Calu3 (cell line): ENCODE measurements at regions not wholly inside any gene's neighbourhood (a gene's known extent, or its start where the extent isn't known, plus 50 kb on each side); places are given as distances from the start of the nearest gene placed in this dataset.

Experiments used
- BruUV-seq: library from RNA; stranded (reverse); fragments of 400-500 nt; replicated peaks from 2 replicates; lab custom pipeline; 2021; lab: Mats Ljungman, UMichigan
- CTCF ChIA-PET: fragments of 300-600 bp; sonication (Branson Sonifier 250); formaldehyde crosslinking; loops from one replicate; lab custom pipeline; 2022; ENCODE audit warnings: antibody characterized with exemption; lab: Charles Lee
- DNase-seq: peaks from one replicate; pipeline ENCODE4 v3.0.0; 2022
- H3K27ac Mint-ChIP-seq: one replicate; pipeline ENCODE4 v1.8.0; 2022; ENCODE audit warnings: mixed read lengths; ENCODE audit not compliant: unreplicated experiment
- H3K27me3 Mint-ChIP-seq: one replicate; pipeline ENCODE4 v1.8.0; 2022; ENCODE audit warnings: mixed read lengths; ENCODE audit not compliant: unreplicated experiment
- H3K36me3 Mint-ChIP-seq: one replicate; pipeline ENCODE4 v1.8.0; 2022; ENCODE audit warnings: mild to moderate bottlenecking, moderate library complexity, mixed read lengths; ENCODE audit not compliant: insufficient read depth, unreplicated experiment
- H3K4me1 Mint-ChIP-seq: one replicate; pipeline ENCODE4 v1.8.0; 2022; ENCODE audit warnings: mild to moderate bottlenecking, low read depth, mixed read lengths; ENCODE audit not compliant: unreplicated experiment
- H3K4me3 Mint-ChIP-seq: one replicate; pipeline ENCODE4 v1.8.0; 2022; ENCODE audit warnings: mild to moderate bottlenecking, low read depth, moderate library complexity, mixed read lengths; ENCODE audit not compliant: unreplicated experiment
- H3K9me3 Mint-ChIP-seq: one replicate; pipeline ENCODE4 v1.8.0; 2022; ENCODE audit warnings: low read depth, mixed read lengths; ENCODE audit not compliant: unreplicated experiment
- intact Hi-C: fragments of 100-400 bp; cut with micrococcal nuclease; formaldehyde crosslinking; loops from one replicate; pipeline ENCODE4 v1.10.0; 2022; ENCODE audit not compliant: unreplicated experiment
- TF ChIP-seq, protein P1 (sequence below): fragments of 200-600 bp; IDR thresholded peaks from one replicate; pipeline ENCODE4 v1.8.0; 2022; ENCODE audit warnings: antibody characterized with exemption; ENCODE audit not compliant: unreplicated experiment

DNA sequence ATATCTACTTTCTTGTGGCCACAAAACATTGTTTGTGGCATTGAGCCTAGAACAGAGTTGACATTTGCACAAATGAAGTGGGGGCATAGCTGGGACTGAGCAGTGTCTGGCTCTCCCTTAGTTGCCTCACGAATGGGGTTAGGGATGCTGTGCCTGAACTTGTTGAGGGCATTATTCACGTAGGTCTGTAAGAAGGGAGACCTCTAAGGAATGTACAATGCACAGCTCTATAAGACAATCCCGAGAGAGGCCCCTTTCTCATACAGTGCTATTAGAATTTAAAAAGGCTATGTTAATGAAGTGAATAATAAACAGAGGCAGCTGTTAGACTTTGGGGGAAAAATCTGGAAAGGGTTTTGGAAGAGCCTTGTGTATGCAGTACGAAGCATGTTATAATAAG is 118.4 kb upstream of the DEPDC1 start:
- DNase-seq: no peak
- Mint-ChIP-seq H3K4me1 (no peaks in the 10 kb centered on the region), H3K27ac (no peak overlapping the region), H3K36me3 (no peaks in the 10 kb centered on the region), H3K4me3 (no peak overlapping the region), H3K27me3 (no peaks in the 10 kb centered on the region), H3K9me3 (peaks cover 11% of the 10 kb centered on the region)
- CTCF ChIA-PET: no interaction called here
- intact Hi-C loops: no loop called here
- no TSS peak for BruUV-seq
- TF ChIP-seq, protein P1, sequence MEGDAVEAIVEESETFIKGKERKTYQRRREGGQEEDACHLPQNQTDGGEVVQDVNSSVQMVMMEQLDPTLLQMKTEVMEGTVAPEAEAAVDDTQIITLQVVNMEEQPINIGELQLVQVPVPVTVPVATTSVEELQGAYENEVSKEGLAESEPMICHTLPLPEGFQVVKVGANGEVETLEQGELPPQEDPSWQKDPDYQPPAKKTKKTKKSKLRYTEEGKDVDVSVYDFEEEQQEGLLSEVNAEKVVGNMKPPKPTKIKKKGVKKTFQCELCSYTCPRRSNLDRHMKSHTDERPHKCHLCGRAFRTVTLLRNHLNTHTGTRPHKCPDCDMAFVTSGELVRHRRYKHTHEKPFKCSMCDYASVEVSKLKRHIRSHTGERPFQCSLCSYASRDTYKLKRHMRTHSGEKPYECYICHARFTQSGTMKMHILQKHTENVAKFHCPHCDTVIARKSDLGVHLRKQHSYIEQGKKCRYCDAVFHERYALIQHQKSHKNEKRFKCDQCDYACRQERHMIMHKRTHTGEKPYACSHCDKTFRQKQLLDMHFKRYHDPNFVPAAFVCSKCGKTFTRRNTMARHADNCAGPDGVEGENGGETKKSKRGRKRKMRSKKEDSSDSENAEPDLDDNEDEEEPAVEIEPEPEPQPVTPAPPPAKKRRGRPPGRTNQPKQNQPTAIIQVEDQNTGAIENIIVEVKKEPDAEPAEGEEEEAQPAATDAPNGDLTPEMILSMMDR: no peak

DNA sequence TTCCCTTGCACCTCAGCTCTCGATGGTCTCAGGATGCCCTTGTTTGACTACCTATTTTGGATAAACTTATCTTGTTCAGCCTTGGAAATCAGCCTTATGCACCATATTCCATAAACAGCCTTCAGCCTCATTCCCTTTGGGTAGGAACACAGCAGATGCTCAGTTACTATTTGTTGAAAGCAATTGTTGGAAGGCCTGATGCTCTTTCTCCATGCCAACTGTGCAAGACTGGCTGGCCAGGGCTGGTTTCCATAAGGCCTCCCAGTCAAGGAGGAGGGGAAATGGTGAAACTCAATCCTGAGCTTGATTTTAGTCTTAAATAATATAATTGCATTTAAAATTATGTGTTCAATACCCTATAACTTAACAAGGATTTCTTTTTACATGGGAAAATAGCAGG is 121.1 kb upstream of the DEPDC1 start:
- no peaks in the 10 kb centered on the region for H3K4me1 Mint-ChIP-seq
- intact Hi-C loops: no loop called here
- no peak for DNase-seq
- no peaks in the 10 kb centered on the region for H3K36me3 Mint-ChIP-seq
- no peak overlapping the region for H3K4me3 Mint-ChIP-seq
- CTCF ChIA-PET: no interaction called here
- TF ChIP-seq, protein P1: no peak
- BruUV-seq: no TSS peak
- H3K9me3 Mint-ChIP-seq: peaks cover 14% of the 10 kb centered on the region
- no peak overlapping the region for H3K27ac Mint-ChIP-seq
- H3K27me3 Mint-ChIP-seq: no peaks in the 10 kb centered on the region

DNA sequence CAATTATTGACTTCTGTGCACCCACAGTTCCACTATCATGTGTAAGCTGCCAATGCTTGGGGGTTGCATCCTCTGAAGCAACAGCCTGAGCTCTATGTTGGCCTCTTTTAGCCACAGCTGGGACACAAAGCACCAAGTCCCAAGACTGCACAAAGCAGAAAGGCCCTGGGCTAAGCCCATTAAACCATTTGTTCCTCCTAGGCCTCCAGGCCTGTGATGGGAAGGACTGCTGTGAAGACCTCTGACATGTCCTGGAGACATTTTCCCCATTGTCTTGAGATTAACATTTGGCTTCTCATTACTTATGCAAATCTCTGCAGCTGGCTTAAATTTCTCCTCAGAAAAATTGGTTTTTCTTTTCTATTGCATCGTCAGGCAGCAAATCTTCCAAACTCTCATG is 123.7 kb upstream of the DEPDC1 start:
- CTCF ChIA-PET: no interaction called here
- H3K4me1 Mint-ChIP-seq: peaks cover 9% of the 10 kb centered on the region
- H3K27me3 Mint-ChIP-seq: no peaks in the 10 kb centered on the region
- H3K4me3 Mint-ChIP-seq: no peak overlapping the region
- H3K9me3 Mint-ChIP-seq: peaks cover 14% of the 10 kb centered on the region
- no TSS peak for BruUV-seq
- no peaks in the 10 kb centered on the region for H3K36me3 Mint-ChIP-seq
- H3K27ac Mint-ChIP-seq: no peak overlapping the region
- DNase-seq: no peak
- intact Hi-C loops: no loop called here
- TF ChIP-seq, protein P1: no peak

DNA sequence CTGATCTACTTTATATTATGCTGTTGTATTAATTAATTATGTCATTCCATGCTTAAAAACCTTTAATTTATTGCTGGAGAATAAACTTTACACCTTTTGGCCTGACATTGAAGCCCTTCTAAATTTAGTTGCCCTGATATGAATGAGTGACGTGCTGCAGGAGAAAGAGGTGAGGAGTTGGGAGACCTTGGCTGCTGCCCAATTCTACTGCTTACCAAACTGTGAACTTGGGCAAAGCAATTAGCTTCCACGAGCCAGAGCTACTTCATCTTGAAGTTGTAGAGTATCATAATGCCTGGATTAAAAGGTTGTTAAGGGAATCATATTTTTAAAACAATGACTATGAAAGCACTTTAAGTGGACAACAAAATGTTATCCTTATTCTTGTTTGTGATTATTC is 126.8 kb upstream of the DEPDC1 start:
- no peak overlapping the region for H3K4me3 Mint-ChIP-seq
- no peak for DNase-seq
- intact Hi-C loops: no loop called here
- H3K36me3 Mint-ChIP-seq: no peaks in the 10 kb centered on the region
- no peaks in the 10 kb centered on the region for H3K27me3 Mint-ChIP-seq
- CTCF ChIA-PET: interaction anchor here (0.6 kb wide), 1 partner anchor 1035 kb away, joined by 4 read pairs; no protein-coding TSS in a partner anchor
- TF ChIP-seq, protein P1: no peak
- H3K27ac Mint-ChIP-seq: no peak overlapping the region
- no TSS peak for BruUV-seq
- H3K9me3 Mint-ChIP-seq: peaks cover 6% of the 10 kb centered on the region
- peaks cover 9% of the 10 kb centered on the region for H3K4me1 Mint-ChIP-seq
